H9 (cell line): ENCODE measurements at regions not wholly inside any gene's neighbourhood (a gene's known extent, or its start where the extent isn't known, plus 50 kb on each side); places are given as distances from the start of the nearest gene placed in this dataset.
"Not testable (repeated sequence)": the region's sequence is repeated elsewhere in the genome, so short reads cannot be mapped to it uniquely, and the experiment has no call there.

Source experiments
- DNase-seq: peaks from one replicate; pipeline ENCODE4 v3.0.0-alpha.2; 2017
- H2AFZ ChIP-seq: one replicate; pipeline ENCODE4 v1.6.1; 2013; ENCODE audit warnings: mild to moderate bottlenecking, low read length, control low read depth, moderate library complexity
- H2AK5ac ChIP-seq: 2 replicates; pipeline ENCODE4 v1.6.1; 2013; ENCODE audit warnings: low read length, control low read depth, mixed read lengths; ENCODE audit not compliant: insufficient read length
- H2BK120ac ChIP-seq: one replicate; pipeline ENCODE4 v1.6.1; 2013; ENCODE audit warnings: low read depth, mild to moderate bottlenecking, low read length, control low read depth, inconsistent platforms; ENCODE audit not compliant: poor library complexity, severe bottlenecking
- H2BK12ac ChIP-seq: 2 replicates; pipeline ENCODE4 v1.6.1; 2013; ENCODE audit warnings: low read length, control low read depth, mixed read lengths, low read depth; ENCODE audit not compliant: insufficient read length
- H2BK15ac ChIP-seq: 2 replicates; pipeline ENCODE4 v1.6.1; 2013; ENCODE audit warnings: low read depth, low read length, control low read depth
- H2BK20ac ChIP-seq: one replicate; pipeline ENCODE4 v1.6.1; 2013; ENCODE audit warnings: low read depth, mild to moderate bottlenecking, low read length, control low read depth, inconsistent platforms; ENCODE audit not compliant: poor library complexity, severe bottlenecking
- H2BK5ac ChIP-seq: 2 replicates; pipeline ENCODE4 v1.6.1; 2013; ENCODE audit warnings: low read length, control low read depth, mixed read lengths; ENCODE audit not compliant: insufficient read length
- H3K14ac ChIP-seq: 2 replicates; pipeline ENCODE4 v1.6.1; 2013; ENCODE audit warnings: low read length, control low read depth; ENCODE audit not compliant: insufficient read depth
- H3K18ac ChIP-seq: 2 replicates; pipeline ENCODE4 v1.6.1; 2013; ENCODE audit warnings: low read depth, mild to moderate bottlenecking, mixed read lengths, low read length, control low read depth; ENCODE audit not compliant: insufficient read length
- H3K23ac ChIP-seq: 2 replicates; pipeline ENCODE4 v1.6.1; 2013; ENCODE audit warnings: low read length, control low read depth, mixed read lengths, low read depth; ENCODE audit not compliant: insufficient read length
- H3K23me2 ChIP-seq: 2 replicates; pipeline ENCODE4 v1.6.1; 2013; ENCODE audit warnings: low read depth, mild to moderate bottlenecking, mixed read lengths, low read length, control low read depth; ENCODE audit not compliant: insufficient read length, poor library complexity, severe bottlenecking
- H3K27ac ChIP-seq: 2 replicates; pipeline ENCODE4 v1.5.1; 2013; ENCODE audit warnings: low read length, control low read depth, mixed read lengths, low read depth; ENCODE audit not compliant: insufficient read length
- H3K27me3 ChIP-seq: 2 replicates; pipeline ENCODE4 v1.6.1; 2013; ENCODE audit warnings: low read length, control low read depth, inconsistent platforms; ENCODE audit not compliant: insufficient read depth
- H3K4ac ChIP-seq: 2 replicates; pipeline ENCODE4 v1.6.1; 2013; ENCODE audit warnings: low read depth, mild to moderate bottlenecking, control low read depth, inconsistent platforms, low read length, moderate library complexity
- H3K4me1 ChIP-seq: 2 replicates; pipeline ENCODE4 v1.6.1; 2013; ENCODE audit warnings: low read length, control low read depth, inconsistent platforms; ENCODE audit not compliant: insufficient read depth
- H3K4me2 ChIP-seq: 2 replicates; pipeline ENCODE4 v1.6.1; 2013; ENCODE audit warnings: low read length, control low read depth, mixed read lengths; ENCODE audit not compliant: insufficient read length, insufficient read depth
- H3K56ac ChIP-seq: 2 replicates; pipeline ENCODE4 v1.6.1; 2013; ENCODE audit warnings: low read depth, mild to moderate bottlenecking, mixed read lengths, low read length, control low read depth; ENCODE audit not compliant: insufficient read length
- H3K79me1 ChIP-seq: 2 replicates; pipeline ENCODE4 v1.6.1; 2013; ENCODE audit warnings: low read depth, mild to moderate bottlenecking, moderate library complexity, low read length, control low read depth, inconsistent platforms; ENCODE audit not compliant: insufficient read depth, poor library complexity, severe bottlenecking
- H3K79me2 ChIP-seq: 2 replicates; pipeline ENCODE4 v1.6.1; 2013; ENCODE audit warnings: low read length, control low read depth, inconsistent platforms; ENCODE audit not compliant: insufficient read depth
- H3K9ac ChIP-seq: 2 replicates; pipeline ENCODE4 v1.6.1; 2013; ENCODE audit warnings: low read length, control low read depth, mixed read lengths; ENCODE audit not compliant: insufficient read length; ENCODE audit errors: extremely low read depth
- H3K9me3 ChIP-seq: one replicate; pipeline ENCODE4 v1.6.1; 2013; ENCODE audit warnings: low read depth, low read length, inconsistent platforms; ENCODE audit not compliant: control insufficient read depth
- H3T11ph ChIP-seq: one replicate; pipeline ENCODE4 v1.6.1; 2013; ENCODE audit warnings: mild to moderate bottlenecking, low read length, control low read depth, inconsistent platforms
- H4K20me1 ChIP-seq: one replicate; pipeline ENCODE4 v1.6.1; 2013; ENCODE audit not compliant: control insufficient read depth, insufficient read length, insufficient read depth
- H4K5ac ChIP-seq: 2 replicates; pipeline ENCODE4 v1.6.1; 2013; ENCODE audit warnings: low read depth, mild to moderate bottlenecking, mixed read lengths, low read length, control low read depth; ENCODE audit not compliant: insufficient read length
- H4K8ac ChIP-seq: replicated peaks from 2 replicates; pipeline ENCODE4 v1.6.1; 2013; ENCODE audit warnings: low read length, control low read depth, mixed read lengths, low read depth; ENCODE audit not compliant: insufficient read length
- H4K91ac ChIP-seq: 2 replicates; pipeline ENCODE4 v1.6.1; 2013; ENCODE audit warnings: low read depth, mild to moderate bottlenecking, moderate library complexity, mixed read lengths, low read length, control low read depth; ENCODE audit not compliant: insufficient read length
- H3K27ac Mint-ChIP-seq, 3 experiments: 2 replicates in 2 of 3; 3 replicates in 1 of 3; pipeline ENCODE4 v1.8.0; 2020 to 2021; ENCODE audit warnings: mixed read lengths in 3 of 3, mild to moderate bottlenecking in 1 of 3, moderate library complexity in 1 of 3
- H3K27me3 Mint-ChIP-seq: 2 replicates; pipeline ENCODE4 v1.8.0; 2021; ENCODE audit warnings: low read depth, mild to moderate bottlenecking, moderate library complexity, mixed read lengths
- H3K36me3 Mint-ChIP-seq, 3 experiments: 2 replicates in 2 of 3; 3 replicates in 1 of 3; pipeline ENCODE4 v1.8.0; 2020 to 2021; ENCODE audit warnings: low read depth in 3 of 3, mixed read lengths in 3 of 3; ENCODE audit not compliant: insufficient read depth in 1 of 3
- H3K4me1 Mint-ChIP-seq, 2 experiments: 2 replicates each; pipeline ENCODE4 v1.8.0; 2020; ENCODE audit warnings: mixed read lengths in 2 of 2
- H3K4me3 Mint-ChIP-seq, 2 experiments: 2 replicates in 1 of 2; 3 replicates in 1 of 2; pipeline ENCODE4 v1.8.0; 2020 to 2021; ENCODE audit warnings: mild to moderate bottlenecking in 2 of 2, mixed read lengths in 2 of 2, moderate library complexity in 1 of 2
- H3K9me3 Mint-ChIP-seq, 2 experiments: 2 replicates in 1 of 2; 3 replicates in 1 of 2; pipeline ENCODE4 v1.8.0; 2020; ENCODE audit warnings: mild to moderate bottlenecking in 2 of 2, mixed read lengths in 2 of 2, moderate library complexity in 1 of 2
- WGBS: extraction: QIAGEN DNeasy Blood & Tissue Kit; methylation state at CpG from one replicate; pipeline ENCODE4 v1.1.7; 2013; ENCODE audit warnings: missing lambda C conversion rate, low lambda C conversion rate, mixed read lengths; ENCODE audit not compliant: insufficient read length; ENCODE audit errors: extremely low coverage; 5-methylcytosine and 5-hydroxymethylcytosine counted together

GRCh38 chr12:94816746-94817145, 166.4 kb upstream of the TMCC3 start:
- not testable (repeated sequence) for H3K79me2 ChIP-seq, H2BK120ac ChIP-seq, H3K18ac ChIP-seq, H2BK12ac ChIP-seq, H3K9me3 ChIP-seq, H3K27me3 ChIP-seq, H3K27ac Mint-ChIP-seq, H3K23me2 ChIP-seq, DNase-seq, H4K91ac ChIP-seq, H3T11ph ChIP-seq, H2AK5ac ChIP-seq, H3K4me3 Mint-ChIP-seq, H4K5ac ChIP-seq, H3K27ac ChIP-seq, H3K79me1 ChIP-seq, H4K20me1 ChIP-seq, H4K8ac ChIP-seq, H3K56ac ChIP-seq, H3K4ac ChIP-seq, H2AFZ ChIP-seq, H3K4me2 ChIP-seq, H3K9ac ChIP-seq, H3K23ac ChIP-seq, H2BK20ac ChIP-seq, H3K14ac ChIP-seq, H2BK5ac ChIP-seq, H3K4me1 ChIP-seq, H2BK15ac ChIP-seq
- no CpG with 5 or more reads among the region's 5 CpGs for WGBS
- H3K9me3 Mint-ChIP-seq, result peaks cover 22 to 31% of the 10 kb centered on the region in 2 experiments
- H3K27me3 Mint-ChIP-seq, result peaks cover 36% of the 10 kb centered on the region
- H3K4me1 Mint-ChIP-seq, result peaks cover 16 to 24% of the 10 kb centered on the region in 2 experiments
- H3K36me3 Mint-ChIP-seq, result peaks cover 14 to 34% (median 16%) of the 10 kb centered on the region in 3 experiments
